H9 (cell line): ENCODE measurements at regions not wholly inside any gene's neighbourhood (a gene's known extent, or its start where the extent isn't known, plus 50 kb on each side); places are given as distances from the start of the nearest gene placed in this dataset.
"Not testable (repeated sequence)": the region's sequence is repeated elsewhere in the genome, so short reads cannot be mapped to it uniquely, and the experiment has no call there.

Experiments used
- DNase-seq: peaks from one replicate; pipeline ENCODE4 v3.0.0-alpha.2; 2017
- H2AFZ ChIP-seq: one replicate; pipeline ENCODE4 v1.6.1; 2013; ENCODE audit warnings: mild to moderate bottlenecking, low read length, control low read depth, moderate library complexity
- H2AK5ac ChIP-seq: 2 replicates; pipeline ENCODE4 v1.6.1; 2013; ENCODE audit warnings: low read length, control low read depth, mixed read lengths; ENCODE audit not compliant: insufficient read length
- H2BK120ac ChIP-seq: one replicate; pipeline ENCODE4 v1.6.1; 2013; ENCODE audit warnings: low read depth, mild to moderate bottlenecking, low read length, control low read depth, inconsistent platforms; ENCODE audit not compliant: poor library complexity, severe bottlenecking
- H2BK12ac ChIP-seq: 2 replicates; pipeline ENCODE4 v1.6.1; 2013; ENCODE audit warnings: low read length, control low read depth, mixed read lengths, low read depth; ENCODE audit not compliant: insufficient read length
- H2BK15ac ChIP-seq: 2 replicates; pipeline ENCODE4 v1.6.1; 2013; ENCODE audit warnings: low read depth, low read length, control low read depth
- H2BK20ac ChIP-seq: one replicate; pipeline ENCODE4 v1.6.1; 2013; ENCODE audit warnings: low read depth, mild to moderate bottlenecking, low read length, control low read depth, inconsistent platforms; ENCODE audit not compliant: poor library complexity, severe bottlenecking
- H2BK5ac ChIP-seq: 2 replicates; pipeline ENCODE4 v1.6.1; 2013; ENCODE audit warnings: low read length, control low read depth, mixed read lengths; ENCODE audit not compliant: insufficient read length
- H3K14ac ChIP-seq: 2 replicates; pipeline ENCODE4 v1.6.1; 2013; ENCODE audit warnings: low read length, control low read depth; ENCODE audit not compliant: insufficient read depth
- H3K18ac ChIP-seq: 2 replicates; pipeline ENCODE4 v1.6.1; 2013; ENCODE audit warnings: low read depth, mild to moderate bottlenecking, mixed read lengths, low read length, control low read depth; ENCODE audit not compliant: insufficient read length
- H3K23ac ChIP-seq: 2 replicates; pipeline ENCODE4 v1.6.1; 2013; ENCODE audit warnings: low read length, control low read depth, mixed read lengths, low read depth; ENCODE audit not compliant: insufficient read length
- H3K23me2 ChIP-seq: 2 replicates; pipeline ENCODE4 v1.6.1; 2013; ENCODE audit warnings: low read depth, mild to moderate bottlenecking, mixed read lengths, low read length, control low read depth; ENCODE audit not compliant: insufficient read length, poor library complexity, severe bottlenecking
- H3K27ac ChIP-seq: 2 replicates; pipeline ENCODE4 v1.5.1; 2013; ENCODE audit warnings: low read length, control low read depth, mixed read lengths, low read depth; ENCODE audit not compliant: insufficient read length
- H3K27me3 ChIP-seq: 2 replicates; pipeline ENCODE4 v1.6.1; 2013; ENCODE audit warnings: low read length, control low read depth, inconsistent platforms; ENCODE audit not compliant: insufficient read depth
- H3K4ac ChIP-seq: 2 replicates; pipeline ENCODE4 v1.6.1; 2013; ENCODE audit warnings: low read depth, mild to moderate bottlenecking, control low read depth, inconsistent platforms, low read length, moderate library complexity
- H3K4me1 ChIP-seq: 2 replicates; pipeline ENCODE4 v1.6.1; 2013; ENCODE audit warnings: low read length, control low read depth, inconsistent platforms; ENCODE audit not compliant: insufficient read depth
- H3K4me2 ChIP-seq: 2 replicates; pipeline ENCODE4 v1.6.1; 2013; ENCODE audit warnings: low read length, control low read depth, mixed read lengths; ENCODE audit not compliant: insufficient read length, insufficient read depth
- H3K56ac ChIP-seq: 2 replicates; pipeline ENCODE4 v1.6.1; 2013; ENCODE audit warnings: low read depth, mild to moderate bottlenecking, mixed read lengths, low read length, control low read depth; ENCODE audit not compliant: insufficient read length
- H3K79me1 ChIP-seq: 2 replicates; pipeline ENCODE4 v1.6.1; 2013; ENCODE audit warnings: low read depth, mild to moderate bottlenecking, moderate library complexity, low read length, control low read depth, inconsistent platforms; ENCODE audit not compliant: insufficient read depth, poor library complexity, severe bottlenecking
- H3K79me2 ChIP-seq: 2 replicates; pipeline ENCODE4 v1.6.1; 2013; ENCODE audit warnings: low read length, control low read depth, inconsistent platforms; ENCODE audit not compliant: insufficient read depth
- H3K9ac ChIP-seq: 2 replicates; pipeline ENCODE4 v1.6.1; 2013; ENCODE audit warnings: low read length, control low read depth, mixed read lengths; ENCODE audit not compliant: insufficient read length; ENCODE audit errors: extremely low read depth
- H3K9me3 ChIP-seq: one replicate; pipeline ENCODE4 v1.6.1; 2013; ENCODE audit warnings: low read depth, low read length, inconsistent platforms; ENCODE audit not compliant: control insufficient read depth
- H3T11ph ChIP-seq: one replicate; pipeline ENCODE4 v1.6.1; 2013; ENCODE audit warnings: mild to moderate bottlenecking, low read length, control low read depth, inconsistent platforms
- H4K20me1 ChIP-seq: one replicate; pipeline ENCODE4 v1.6.1; 2013; ENCODE audit not compliant: control insufficient read depth, insufficient read length, insufficient read depth
- H4K5ac ChIP-seq: 2 replicates; pipeline ENCODE4 v1.6.1; 2013; ENCODE audit warnings: low read depth, mild to moderate bottlenecking, mixed read lengths, low read length, control low read depth; ENCODE audit not compliant: insufficient read length
- H4K8ac ChIP-seq: replicated peaks from 2 replicates; pipeline ENCODE4 v1.6.1; 2013; ENCODE audit warnings: low read length, control low read depth, mixed read lengths, low read depth; ENCODE audit not compliant: insufficient read length
- H4K91ac ChIP-seq: 2 replicates; pipeline ENCODE4 v1.6.1; 2013; ENCODE audit warnings: low read depth, mild to moderate bottlenecking, moderate library complexity, mixed read lengths, low read length, control low read depth; ENCODE audit not compliant: insufficient read length
- H3K27ac Mint-ChIP-seq, 3 experiments: 2 replicates in 2 of 3; 3 replicates in 1 of 3; pipeline ENCODE4 v1.8.0; 2020 to 2021; ENCODE audit warnings: mixed read lengths in 3 of 3, mild to moderate bottlenecking in 1 of 3, moderate library complexity in 1 of 3
- H3K27me3 Mint-ChIP-seq: 2 replicates; pipeline ENCODE4 v1.8.0; 2021; ENCODE audit warnings: low read depth, mild to moderate bottlenecking, moderate library complexity, mixed read lengths
- H3K36me3 Mint-ChIP-seq, 3 experiments: 2 replicates in 2 of 3; 3 replicates in 1 of 3; pipeline ENCODE4 v1.8.0; 2020 to 2021; ENCODE audit warnings: low read depth in 3 of 3, mixed read lengths in 3 of 3; ENCODE audit not compliant: insufficient read depth in 1 of 3
- H3K4me1 Mint-ChIP-seq, 2 experiments: 2 replicates each; pipeline ENCODE4 v1.8.0; 2020; ENCODE audit warnings: mixed read lengths in 2 of 2
- H3K4me3 Mint-ChIP-seq, 2 experiments: 2 replicates in 1 of 2; 3 replicates in 1 of 2; pipeline ENCODE4 v1.8.0; 2020 to 2021; ENCODE audit warnings: mild to moderate bottlenecking in 2 of 2, mixed read lengths in 2 of 2, moderate library complexity in 1 of 2
- H3K9me3 Mint-ChIP-seq, 2 experiments: 2 replicates in 1 of 2; 3 replicates in 1 of 2; pipeline ENCODE4 v1.8.0; 2020; ENCODE audit warnings: mild to moderate bottlenecking in 2 of 2, mixed read lengths in 2 of 2, moderate library complexity in 1 of 2
- CTCF ChIP-seq: fragments of 200-600 bp; sonication (generic); conservative IDR thresholded peaks from 3 replicates; pipeline ENCODE4 v1.8.0; 2021; ENCODE audit warnings: antibody characterized with exemption, mild to moderate bottlenecking
- WGBS: extraction: QIAGEN DNeasy Blood & Tissue Kit; methylation state at CpG from one replicate; pipeline ENCODE4 v1.1.7; 2013; ENCODE audit warnings: missing lambda C conversion rate, low lambda C conversion rate, mixed read lengths; ENCODE audit not compliant: insufficient read length; ENCODE audit errors: extremely low coverage; 5-methylcytosine and 5-hydroxymethylcytosine counted together

GRCh38 chr1:43015269-43015668 lies 56.6 kb upstream of the SLC2A1 start:
- Histone ChIP-seq H3T11ph (no peak overlapping the region), H3K79me2 (no peaks in the 10 kb centered on the region), H3K23me2 (no peaks in the 10 kb centered on the region), H3K4me1 (no peaks in the 10 kb centered on the region), H3K14ac (no peak overlapping the region), H3K56ac (no peak overlapping the region), H2BK5ac (no peak overlapping the region), H2BK12ac (peak overlapping the region; percentile 74), H4K91ac (no peak overlapping the region), H3K79me1 (no peaks in the 10 kb centered on the region), H2AFZ (no peak overlapping the region), H3K9ac (no peak overlapping the region), H4K20me1 (no peaks in the 10 kb centered on the region), H3K4ac (no peak overlapping the region), H3K23ac (no peak overlapping the region), H2BK15ac (no peak overlapping the region), H3K18ac (no peak overlapping the region), H3K27ac (no peak overlapping the region), H2AK5ac (no peak overlapping the region), H2BK120ac (no peak overlapping the region), H3K27me3 (no peaks in the 10 kb centered on the region), H3K4me2 (no peak overlapping the region), H4K8ac (no peak overlapping the region), H4K5ac (no peak overlapping the region), H2BK20ac (no peak overlapping the region), H3K9me3 (no peaks in the 10 kb centered on the region)
- Mint-ChIP-seq H3K27me3 (peaks cover 7% of the 10 kb centered on the region), H3K36me3 (no peaks in the 10 kb centered on the region; a peak in 1 of 7 replicates), H3K9me3 (no peaks in the 10 kb centered on the region), H3K4me3 (no peak overlapping the region), H3K27ac (0 out of 7 replicates have a peak overlapping the region, but pooled peaks of 1 of the 3 experiments have one; percentile 0), H3K4me1 (peaks cover 10 to 31% of the 10 kb centered on the region in 2 experiments)
- WGBS: no CpG with 5 or more reads among the region's 3 CpGs
- no peak for TF ChIP-seq CTCF
- DNase-seq: no peak

- H3K79me2 ChIP-seq, H2BK12ac ChIP-seq, H3K4me1 ChIP-seq, H4K8ac ChIP-seq, H3K4me3 Mint-ChIP-seq, DNase-seq, H2BK15ac ChIP-seq, H3K23ac ChIP-seq, H4K91ac ChIP-seq, H2AFZ ChIP-seq, H2BK5ac ChIP-seq, H3K9me3 ChIP-seq, H2BK20ac ChIP-seq, H3K27me3 Mint-ChIP-seq, H3K9ac ChIP-seq, H4K20me1 ChIP-seq, H3K14ac ChIP-seq, H3K79me1 ChIP-seq, H2AK5ac ChIP-seq, H3K4me2 ChIP-seq, H3K36me3 Mint-ChIP-seq, H3K27me3 ChIP-seq, H3K4ac ChIP-seq, H2BK120ac ChIP-seq, H3T11ph ChIP-seq, H3K9me3 Mint-ChIP-seq, H4K5ac ChIP-seq, H3K27ac Mint-ChIP-seq, H3K23me2 ChIP-seq, H3K56ac ChIP-seq, H3K27ac ChIP-seq, H3K18ac ChIP-seq: not testable (repeated sequence)
- H3K4me1 Mint-ChIP-seq: peaks cover 16 to 36% of the 10 kb centered on the region in 2 experiments
- WGBS: no CpG with 5 or more reads among the region's 10 CpGs
These were observed 55.9 kb upstream of the SLC2A1 start for GRCh38 chr1:43014579-43014978.
